ENCODE measurements at regions not wholly inside any gene's neighbourhood (a gene's known extent, or its start where the extent isn't known, plus 50 kb on each side); places are given as distances from the start of the nearest gene placed in this dataset.

GRCh38 chr18:42165922-42166513 lies 211.0 kb downstream of the PIK3C3 start:
- WGBS (ENCODE audit: insufficient coverage, low coverage, low lambda C conversion rate, missing lambda C conversion rate) = 5% methylated on average over 1 of the region's 1 CpG
- TF ChIP-seq CTCF (IDR thresholded peaks at IDR 0.05) (no peak), POLR2A (IDR thresholded peaks at IDR 0.05) (no peak)

GRCh38 chr18:42168487-42168886 lies 213.5 kb downstream of the PIK3C3 start:
- WGBS (ENCODE audit: insufficient coverage, low coverage, low lambda C conversion rate, missing lambda C conversion rate) = 93% methylated on average over 2 of the region's 2 CpGs
- Histone ChIP-seq H3K27ac (peak overlapping the region in 1 of 3 donors; percentile 74), H3K9me3 (no peaks in the 10 kb centered on the region), H3K36me3 (no peaks in the 10 kb centered on the region), H3K4me3 (no peak overlapping the region), H3K27me3 (no peaks in the 10 kb centered on the region), H3K4me1 (peaks cover 0 to 38% (median 0%) of the 10 kb centered on the region in 4 donors)
- intact Hi-C loops (cut with DNase I) = no loop called here
- no peak for ATAC-seq
- DNase-seq = no peak
- no peak for TF ChIP-seq CTCF (IDR thresholded peaks at IDR 0.05)
- TF ChIP-seq POLR2A (IDR thresholded peaks at IDR 0.05) = no peak

More at GRCh38 chr18:42165922-42166513, 211.0 kb downstream of the PIK3C3 start:
- H3K9me3 ChIP-seq = no peaks in the 10 kb centered on the region
- no peak overlapping the region for H3K27ac ChIP-seq
- no peaks in the 10 kb centered on the region for H3K36me3 ChIP-seq
- intact Hi-C loops (cut with DNase I) = no loop called here
- H3K4me3 ChIP-seq = no peak overlapping the region
- ATAC-seq (peak in 1 of 4 donors; percentile 28), DNase-seq (no peak)
- H3K27me3 ChIP-seq = no peaks in the 10 kb centered on the region
- H3K4me1 ChIP-seq = peaks cover 0 to 35% (median 0%) of the 10 kb centered on the region in 4 donors

DNA sequence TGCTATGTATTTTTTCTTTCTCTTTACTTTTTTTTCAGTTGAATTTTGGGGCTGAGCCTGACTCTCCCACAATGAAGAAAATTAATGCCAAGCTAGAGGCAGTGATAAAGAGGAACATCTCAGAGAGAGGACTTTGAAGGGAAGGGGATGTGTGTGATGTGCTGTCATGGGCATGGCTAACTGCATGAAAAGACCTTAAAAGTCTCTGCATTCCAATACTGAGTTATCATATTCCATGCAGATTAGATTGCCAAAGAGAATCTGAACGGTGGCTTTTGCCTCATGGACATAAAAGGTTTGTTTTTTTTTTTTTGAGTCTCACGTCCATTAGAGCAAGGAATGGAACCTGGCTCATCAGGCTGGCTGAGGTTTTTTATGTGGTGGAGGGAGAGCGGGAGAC lies 213.9 kb downstream of the PIK3C3 start:
- Histone ChIP-seq H3K27me3 (no peaks in the 10 kb centered on the region), H3K9me3 (no peaks in the 10 kb centered on the region), H3K36me3 (no peaks in the 10 kb centered on the region), H3K27ac (peak overlapping the region in 1 of 3 donors; percentile 74), H3K4me1 (peaks cover 0 to 38% (median 0%) of the 10 kb centered on the region in 4 donors), H3K4me3 (no peak overlapping the region)
- DNase-seq (no peak), ATAC-seq (no peak)
- intact Hi-C loops (cut with DNase I) = no loop called here
- 58% methylated on average over 3 of the region's 3 CpGs for WGBS (ENCODE audit: insufficient coverage, low coverage, low lambda C conversion rate, missing lambda C conversion rate)
- TF ChIP-seq CTCF (IDR thresholded peaks at IDR 0.05) = no peak
- TF ChIP-seq POLR2A (IDR thresholded peaks at IDR 0.05) = no peak

GRCh38 chr18:42174909-42175308 lies 219.9 kb downstream of the PIK3C3 start:
- intact Hi-C loops (cut with DNase I) = no loop called here
- no peaks in the 10 kb centered on the region for H3K36me3 ChIP-seq
- no peaks in the 10 kb centered on the region for H3K9me3 ChIP-seq
- TF ChIP-seq CTCF (IDR thresholded peaks at IDR 0.05) (no peak), POLR2A (IDR thresholded peaks at IDR 0.05) (no peak)
- peaks cover 0 to 16% (median 0%) of the 10 kb centered on the region in 4 donors for H3K4me1 ChIP-seq
- no peak for ATAC-seq
- no peak overlapping the region for H3K4me3 ChIP-seq
- no peak for DNase-seq
- WGBS (ENCODE audit: insufficient coverage, low coverage, low lambda C conversion rate, missing lambda C conversion rate) = 100% methylated on average over 1 of the region's 1 CpG
- no peaks in the 10 kb centered on the region for H3K27me3 ChIP-seq
- H3K27ac ChIP-seq = no peak overlapping the region
